ENCODE measurements at regions not wholly inside any gene's neighbourhood (a gene's known extent, or its start where the extent isn't known, plus 50 kb on each side); places are given as distances from the start of the nearest gene placed in this dataset.

GRCh38 chr13:77833331-77833863 lies 85.2 kb downstream of the EDNRB start:
- no peaks in the 10 kb centered on the region for H3K9me2 ChIP-seq (ENCODE audit: insufficient read depth)
- RAD21 ChIA-PET (ENCODE audit: low non-redundant PET in 1 of 2, low total read pairs in 2 of 2, uncharacterized antibody in 2 of 2, unreplicated experiment in 2 of 2): no interaction called here
- H3K79me2 ChIP-seq (ENCODE audit: insufficient read depth, low read length): no peaks in the 10 kb centered on the region
- CTCF ChIA-PET: no interaction called here
- H3K4me3 ChIP-seq (replicated peaks in 1 of 2; ENCODE audit: low read depth in 1 of 2, low read length in 2 of 2): no peak overlapping the region
- no peak overlapping the region for H3K9ac ChIP-seq (ENCODE audit: low read length)
- BruUV-seq (replicated peaks): no TSS peak
- no peaks in the 10 kb centered on the region for H3K36me3 ChIP-seq (ENCODE audit: control insufficient read depth in 1 of 2, insufficient read depth in 2 of 2, low read length in 2 of 2)
- ATAC-seq (no peak), DNase-seq (ENCODE audit: low read depth, low spot score) (no peak)
- no peaks in the 10 kb centered on the region for H3K9me3 ChIP-seq (ENCODE audit: control insufficient read depth in 1 of 2, insufficient read depth in 1 of 2, low read depth in 1 of 2, low read length in 2 of 2)
- POLR2A ChIA-PET: no interaction called here
- TF ChIP-seq MAX (IDR thresholded peaks at IDR 0.05) (no peak), EZH2 (IDR thresholded peaks at IDR 0.05) (no peak), ATF3 (IDR thresholded peaks at IDR 0.05) (no peak), ZFX (IDR thresholded peaks at IDR 0.05) (no peak), POLR2A (IDR thresholded peaks at IDR 0.05; ENCODE audit: borderline replicate concordance, extremely low read depth, insufficient read depth, insufficient read length) (no peak), FOSL1 (IDR thresholded peaks at IDR 0.05; ENCODE audit: low read depth) (no peak), YY1 (IDR thresholded peaks at IDR 0.05; ENCODE audit: extremely low read depth, insufficient replicate concordance, low read depth, low read length) (no peak), REST (IDR thresholded peaks at IDR 0.05; ENCODE audit: low read depth) (no peak), EGR1 (IDR thresholded peaks at IDR 0.05; ENCODE audit: low read depth) (no peak), TCF7L2 (IDR thresholded peaks at IDR 0.05; ENCODE audit: borderline replicate concordance, extremely low read depth, insufficient read depth, insufficient read length) (no peak), SIN3A (IDR thresholded peaks at IDR 0.05; ENCODE audit: low read depth) (no peak), ELF1 (IDR thresholded peaks at IDR 0.05; ENCODE audit: borderline replicate concordance, low read depth) (no peak), EZH2phosphoT487 (IDR thresholded peaks at IDR 0.05; ENCODE audit: borderline replicate concordance) (no peak), SP1 (IDR thresholded peaks at IDR 0.05; ENCODE audit: low read depth) (no peak), RAD21 (IDR thresholded peaks at IDR 0.05; ENCODE audit: low read depth) (no peak), ZNF274 (IDR thresholded peaks at IDR 0.05; ENCODE audit: low read depth, low read length) (no peak), CBX3 (IDR thresholded peaks at IDR 0.05; ENCODE audit: low read depth) (no peak), CEBPB (IDR thresholded peaks at IDR 0.05; ENCODE audit: low read depth) (no peak), JUND (IDR thresholded peaks at IDR 0.05) (no peak)
- no peak overlapping the region for H3K27ac ChIP-seq (ENCODE audit: low read depth, low read length)
- H3K4me1 ChIP-seq (ENCODE audit: control insufficient read depth in 1 of 2, insufficient read depth in 2 of 2, low read length in 2 of 2): no peaks in the 10 kb centered on the region
- H3K27me3 ChIP-seq (ENCODE audit: insufficient read depth, low read length): no peaks in the 10 kb centered on the region
- intact Hi-C loops (cut with micrococcal nuclease): no loop called here
- no peak overlapping the region for H3K4me2 ChIP-seq (ENCODE audit: low read length)
- no peak overlapping the region for H2AFZ ChIP-seq (ENCODE audit: low read depth, low read length, poor library complexity, severe bottlenecking)
- no peaks in the 10 kb centered on the region for H4K20me1 ChIP-seq (ENCODE audit: insufficient read depth)
